GM21381 (cell line): ENCODE measurements at regions not wholly inside any gene's neighbourhood (a gene's known extent, or its start where the extent isn't known, plus 50 kb on each side); places are given as distances from the start of the nearest gene placed in this dataset.
"Not testable (repeated sequence)": the region's sequence is repeated elsewhere in the genome, so short reads cannot be mapped to it uniquely, and the experiment has no call there.

Experiments used
- ATAC-seq: cut with Tn5 transposase; IDR thresholded peaks from one replicate; pipeline ENCODE4 v1.9.1; 2021; ENCODE audit warnings: mild to moderate bottlenecking, moderate library complexity; ENCODE audit not compliant: unreplicated experiment

DNA sequence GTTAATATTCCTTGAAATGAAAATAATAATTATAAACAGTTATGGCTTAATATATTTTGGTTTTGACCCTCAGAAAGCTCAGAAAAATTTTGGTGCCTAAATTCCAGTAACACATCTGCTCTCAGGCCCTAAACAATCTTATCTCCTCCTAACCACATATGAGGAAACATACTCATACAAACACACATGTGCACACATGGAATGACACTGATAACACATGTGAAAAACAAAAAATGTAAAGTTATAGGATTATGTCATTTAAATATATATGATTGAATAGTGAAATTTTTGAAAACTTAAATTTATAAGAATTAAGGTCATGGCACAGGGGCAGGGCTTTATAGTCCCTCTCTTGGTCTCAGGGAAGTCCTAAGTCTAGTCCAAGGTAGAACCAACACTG, 127.2 kb upstream of the TRPC7 start:
- no peak for ATAC-seq

DNA sequence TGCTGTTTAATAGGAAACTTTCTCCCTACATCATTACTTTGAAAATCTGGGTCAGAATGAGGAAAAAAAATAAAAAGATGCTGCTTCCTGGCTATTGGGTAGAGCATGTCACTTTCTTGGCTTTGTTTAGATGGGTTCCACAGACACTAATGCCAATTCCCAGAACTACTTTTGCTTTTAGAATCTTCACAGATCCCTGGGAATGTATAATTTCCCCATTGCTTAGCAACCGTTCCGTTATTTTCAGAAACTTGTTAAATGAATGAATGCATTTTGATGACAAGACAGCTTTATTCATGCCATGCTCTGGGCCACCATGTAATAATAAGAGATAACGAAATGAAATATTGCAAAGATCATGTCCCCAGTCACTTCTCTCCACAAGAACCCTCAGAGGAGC, 126.5 kb upstream of the TRPC7 start:
- ATAC-seq, result no peak

DNA sequence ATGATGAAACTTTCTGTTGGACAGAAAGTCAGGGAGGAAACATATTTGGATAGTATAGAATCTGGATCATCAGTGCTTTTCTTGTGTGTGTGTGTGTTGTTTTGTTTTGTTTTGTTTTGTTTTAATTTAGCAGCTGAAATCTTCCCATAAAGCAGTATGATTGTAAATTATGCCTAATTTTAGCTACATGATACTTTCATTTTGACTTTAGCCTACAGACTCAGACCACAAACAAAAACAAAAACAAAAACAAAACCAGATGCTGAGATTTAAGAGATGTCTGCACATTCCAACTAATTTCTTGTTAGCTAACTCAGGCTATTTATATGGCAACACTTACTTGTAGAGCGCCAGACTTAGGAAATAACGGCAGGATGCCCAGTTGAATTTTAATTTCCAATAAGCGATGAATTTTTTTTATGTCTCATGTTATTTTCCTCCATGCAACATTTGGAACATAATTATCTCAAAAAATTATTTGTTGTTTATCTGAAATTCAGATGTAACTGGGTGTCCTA, 119.5 kb upstream of the TRPC7 start:
- ATAC-seq, result no peak

DNA sequence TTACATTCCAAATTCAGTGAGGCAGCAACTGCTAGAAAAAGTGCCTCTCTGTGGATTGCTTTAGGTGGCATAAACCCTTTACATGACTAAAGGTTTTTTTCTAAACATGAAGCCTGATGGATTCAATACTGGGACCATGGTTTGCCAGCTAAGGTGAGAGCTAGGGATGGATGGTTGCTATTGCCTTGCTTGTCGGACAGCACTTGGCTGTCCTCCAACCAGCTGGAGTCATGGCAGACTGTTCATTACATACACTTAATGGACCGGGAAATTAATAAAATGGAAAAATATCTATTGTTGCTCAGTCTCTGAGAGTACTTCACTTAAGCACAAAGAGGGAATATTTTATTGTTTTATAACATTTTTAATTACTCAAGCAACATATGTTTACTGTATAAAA, 116.9 kb upstream of the TRPC7 start:
- no peak for ATAC-seq

DNA sequence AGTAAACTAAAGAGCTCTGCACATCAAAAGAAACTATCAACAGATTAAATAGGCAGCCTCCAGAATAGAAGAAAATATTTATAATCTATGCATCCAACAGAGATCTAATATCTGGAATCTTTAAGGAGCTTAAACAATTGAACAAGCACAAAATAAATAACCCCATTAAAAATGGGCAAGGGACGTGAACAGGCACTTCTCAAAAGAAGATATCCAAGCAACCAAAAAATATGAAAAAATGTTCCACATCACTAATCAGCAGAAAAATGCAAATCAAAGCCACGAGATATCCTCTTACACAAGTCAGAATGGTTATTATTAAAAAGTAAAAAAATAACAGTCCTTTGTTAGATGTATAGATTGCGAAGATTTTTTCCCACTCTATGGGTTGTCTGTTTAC, 109.1 kb upstream of the TRPC7 start:
- no peak for ATAC-seq

DNA sequence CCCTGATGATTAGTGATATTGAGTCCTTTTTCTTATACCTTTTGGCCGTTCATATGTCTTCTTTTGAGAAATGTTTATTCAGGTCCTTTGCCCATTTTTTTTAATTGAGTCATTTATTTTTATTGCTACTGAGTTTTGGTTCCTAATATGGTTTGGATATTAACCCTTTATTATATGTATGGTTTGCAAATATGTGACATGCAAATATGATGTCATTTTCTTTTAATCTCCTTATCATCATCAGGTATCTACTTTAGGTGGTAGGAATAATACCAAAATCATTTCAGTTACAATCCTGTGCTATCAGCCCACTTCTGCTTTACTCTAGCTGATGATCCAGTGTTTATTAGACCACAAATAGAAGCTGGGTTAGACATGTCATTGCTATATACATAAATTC, 102.3 kb upstream of the TRPC7 start:
- ATAC-seq, result no peak

DNA sequence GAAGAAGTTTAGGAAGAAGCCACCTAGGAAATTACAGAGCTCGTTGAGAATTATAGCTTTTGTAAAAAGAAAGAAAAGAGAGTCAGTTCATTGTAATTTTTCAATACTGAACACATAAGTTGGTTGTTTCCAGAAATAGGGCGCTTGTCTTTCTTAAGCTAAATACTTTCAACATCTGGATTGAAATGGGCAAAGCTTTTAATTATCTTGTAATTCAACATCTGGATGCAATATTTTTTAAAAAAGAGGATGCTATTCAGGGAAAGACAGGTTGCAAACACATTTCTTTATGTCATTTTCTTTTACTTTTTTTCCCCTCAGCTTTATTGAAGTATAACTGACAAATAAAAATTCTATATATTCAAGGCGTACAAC, 100.7 kb upstream of the TRPC7 start:
- no peak for ATAC-seq

DNA sequence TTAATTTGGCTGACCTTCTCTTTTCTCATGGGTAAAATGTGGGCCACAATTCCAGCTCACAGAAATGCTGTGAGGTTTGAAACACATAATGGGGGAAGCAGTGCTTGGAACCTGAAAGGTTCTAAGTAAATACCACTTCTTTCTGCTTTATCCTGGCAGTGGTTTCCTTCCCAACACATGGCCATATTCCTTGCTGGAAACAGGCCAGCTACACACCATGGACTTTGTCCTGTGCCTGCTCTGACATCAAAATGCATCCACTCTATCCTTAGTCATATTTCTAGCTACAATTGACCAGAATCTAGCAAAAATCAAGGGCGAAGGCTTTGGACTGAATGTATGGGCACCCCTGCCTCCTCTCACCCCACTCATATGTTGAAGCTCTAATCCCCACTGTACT, 93.1 kb upstream of the TRPC7 start:
- ATAC-seq, result no peak

DNA sequence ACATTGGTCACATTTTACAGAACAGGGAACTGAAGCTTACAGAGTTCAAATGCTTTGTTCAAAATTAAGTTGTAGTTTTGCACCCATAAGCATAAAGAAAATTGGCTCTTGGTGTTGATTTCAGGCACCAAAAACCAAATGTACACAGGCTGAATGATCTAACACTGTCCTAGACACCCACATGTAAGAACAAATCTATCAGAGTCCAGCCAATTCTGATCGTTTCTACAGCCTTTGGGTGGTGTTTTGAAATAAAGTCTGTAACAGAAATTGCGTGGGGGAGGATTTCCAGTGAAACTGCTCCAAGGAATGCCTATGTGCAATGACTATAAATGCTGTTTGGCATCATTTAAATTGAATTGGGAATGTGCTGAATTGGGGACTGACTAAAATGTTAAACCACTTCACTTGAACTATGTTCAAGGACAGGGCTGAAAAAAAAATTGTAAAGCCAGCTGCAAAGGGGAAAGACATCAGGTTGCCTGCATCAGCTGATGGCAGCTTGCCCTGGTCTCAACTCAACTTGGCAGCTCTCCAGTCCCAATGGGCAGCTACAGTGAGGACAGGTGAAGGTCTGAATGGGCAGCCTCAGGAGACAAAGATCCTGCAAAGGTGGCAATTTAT, 92.2 kb upstream of the TRPC7 start:
- ATAC-seq, result no peak

DNA sequence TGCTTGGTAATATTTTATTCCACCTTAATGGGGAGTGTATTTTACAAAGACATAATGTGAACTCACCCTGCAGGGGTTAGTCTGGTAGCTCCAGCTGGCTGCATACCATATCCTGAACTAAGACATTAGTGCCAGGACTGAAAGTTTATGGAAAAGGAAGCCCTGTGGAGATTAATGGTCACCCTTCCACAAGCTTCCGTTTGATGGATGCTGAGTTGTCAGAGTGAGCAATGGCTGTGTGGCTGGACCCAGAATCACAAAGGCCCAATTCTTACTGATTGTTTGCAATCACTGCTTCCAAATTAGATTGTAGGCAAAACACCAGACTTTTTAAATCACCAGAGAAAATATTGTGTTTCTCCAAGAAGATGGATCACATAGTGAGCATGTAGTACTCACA, 90.1 kb upstream of the TRPC7 start:
- no peak for ATAC-seq

DNA sequence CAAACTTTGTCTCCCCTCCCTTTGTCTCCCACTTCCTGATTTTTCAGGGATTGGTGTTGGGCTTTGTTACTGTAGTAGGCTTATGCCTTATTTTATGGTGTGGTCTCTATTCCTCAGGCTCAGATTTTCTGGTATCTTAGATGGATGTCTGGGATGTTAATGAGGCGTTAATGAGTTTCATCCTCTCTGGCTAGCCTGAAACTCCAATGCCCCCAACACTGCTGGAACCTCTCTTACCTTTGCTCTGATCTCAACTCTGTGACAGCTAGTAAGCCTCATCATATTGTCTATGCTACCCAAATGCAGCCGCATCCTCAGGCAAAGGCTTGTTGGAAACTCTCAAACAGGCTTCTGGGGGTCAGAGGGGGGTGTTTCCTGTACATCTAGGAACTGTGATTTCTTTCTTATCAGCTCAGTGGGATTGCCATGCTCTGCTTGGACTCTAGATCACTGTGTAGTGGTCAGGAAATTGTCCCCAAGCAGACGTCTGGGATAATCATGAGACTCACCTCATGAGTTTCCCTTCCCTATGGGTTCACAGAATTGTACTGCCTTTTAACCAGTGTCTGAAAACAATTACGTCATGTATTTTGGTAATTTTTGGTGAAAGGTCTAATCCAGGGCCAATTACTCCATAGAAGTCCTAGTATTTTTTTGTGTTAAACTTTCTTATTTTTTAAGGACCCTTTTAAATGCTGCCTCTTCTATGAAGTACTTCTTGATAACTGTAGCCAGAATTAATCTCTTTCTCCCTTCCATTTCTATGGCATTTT, 88.8 kb upstream of the TRPC7 start:
- no peak for ATAC-seq

DNA sequence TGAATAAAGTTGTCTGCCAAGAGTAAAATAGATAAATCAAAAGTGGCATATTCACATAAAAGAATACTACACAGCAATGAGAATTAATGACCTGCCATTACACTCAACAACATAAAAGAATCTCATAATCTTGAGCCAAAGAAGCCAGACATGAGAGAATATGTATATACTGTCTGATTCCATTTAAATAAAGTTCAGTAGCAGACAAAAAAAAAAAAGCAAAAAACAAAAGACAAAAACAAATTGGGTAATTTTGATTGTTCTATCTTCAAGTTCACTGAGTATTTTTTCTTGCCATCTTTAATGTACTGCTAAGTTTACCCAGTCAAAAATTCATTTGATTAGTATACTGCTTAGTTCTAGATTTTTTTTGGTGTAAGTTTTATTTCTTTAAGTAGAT, 87.9 kb upstream of the TRPC7 start:
- no peak for ATAC-seq

DNA sequence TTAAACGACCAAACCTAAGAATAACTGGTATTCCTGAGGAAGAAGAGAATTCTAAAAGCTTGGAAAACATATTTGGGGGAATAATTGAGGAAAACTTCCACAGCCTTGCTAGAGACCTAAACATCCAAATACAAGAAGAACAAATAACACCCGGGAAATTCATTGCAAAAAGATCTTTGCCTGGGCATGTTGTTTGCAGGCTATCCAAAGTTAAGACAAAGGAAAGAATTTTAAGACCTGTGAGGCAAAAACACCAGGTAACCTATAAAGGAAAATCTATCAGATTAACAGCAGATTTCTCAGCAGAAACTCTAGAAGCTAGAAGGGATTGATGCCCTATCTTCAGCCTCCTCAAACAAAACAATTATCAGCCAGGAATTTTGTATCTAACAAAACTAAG, 82.2 kb upstream of the TRPC7 start:
- not testable (repeated sequence) for ATAC-seq

DNA sequence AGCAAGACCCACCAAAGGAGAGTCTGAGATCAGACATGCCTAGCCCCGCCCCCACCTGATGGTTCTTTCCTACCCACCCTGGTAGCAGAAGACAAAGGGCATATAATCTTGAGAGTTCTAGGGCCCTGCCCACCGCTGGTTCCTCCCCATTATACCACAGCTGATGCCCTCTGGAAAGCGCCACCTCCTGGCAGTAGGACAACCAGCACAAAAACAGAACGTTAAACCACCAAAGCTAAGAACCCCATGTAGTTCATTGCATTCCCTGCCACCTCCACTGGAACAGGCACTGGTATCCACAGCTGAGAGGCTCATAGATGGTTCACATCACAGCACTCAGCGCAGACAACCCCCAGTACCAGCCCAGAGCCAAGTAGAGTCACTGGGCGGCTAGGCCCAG, 81.2 kb upstream of the TRPC7 start:
- no peak for ATAC-seq

DNA sequence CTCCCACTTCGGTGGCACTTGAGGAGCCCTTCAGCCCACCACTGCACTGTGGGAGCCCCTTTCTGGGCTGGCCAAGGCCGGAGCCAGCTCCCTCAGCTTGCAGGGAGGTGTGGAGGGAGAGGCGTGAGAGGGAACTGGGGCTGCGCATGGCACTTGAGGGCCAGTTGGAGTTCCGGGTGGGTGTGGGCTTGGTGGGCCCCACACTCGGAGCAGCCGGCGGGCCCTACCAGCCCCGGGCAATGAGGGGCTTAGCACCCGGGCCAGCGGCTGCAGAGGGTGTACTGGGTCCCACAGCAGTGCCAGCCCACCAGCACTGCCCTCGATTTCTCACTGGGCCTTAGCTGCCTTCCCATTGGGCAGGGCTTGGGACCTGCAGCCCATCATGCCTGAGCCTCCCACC, 78.8 kb upstream of the TRPC7 start:
- not testable (repeated sequence) for ATAC-seq

DNA sequence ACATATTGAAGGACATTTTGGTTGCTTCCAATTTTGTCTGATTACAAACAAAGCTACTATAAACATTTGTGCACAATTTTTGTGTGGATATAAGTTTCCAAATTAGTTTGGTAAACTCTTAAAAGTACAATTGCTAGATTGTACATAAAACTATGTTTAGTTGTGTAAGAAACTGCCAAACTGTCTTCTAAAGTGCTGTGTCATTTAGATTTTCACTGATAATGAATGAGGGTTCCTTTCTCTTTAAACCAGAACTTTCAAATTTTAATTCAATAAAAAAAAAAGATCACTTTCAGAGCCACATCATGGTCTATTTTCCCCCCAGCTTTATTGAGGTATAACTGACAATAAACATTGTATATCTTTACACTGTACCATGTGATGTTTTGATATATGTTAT, 74.0 kb upstream of the TRPC7 start:
- no peak for ATAC-seq

DNA sequence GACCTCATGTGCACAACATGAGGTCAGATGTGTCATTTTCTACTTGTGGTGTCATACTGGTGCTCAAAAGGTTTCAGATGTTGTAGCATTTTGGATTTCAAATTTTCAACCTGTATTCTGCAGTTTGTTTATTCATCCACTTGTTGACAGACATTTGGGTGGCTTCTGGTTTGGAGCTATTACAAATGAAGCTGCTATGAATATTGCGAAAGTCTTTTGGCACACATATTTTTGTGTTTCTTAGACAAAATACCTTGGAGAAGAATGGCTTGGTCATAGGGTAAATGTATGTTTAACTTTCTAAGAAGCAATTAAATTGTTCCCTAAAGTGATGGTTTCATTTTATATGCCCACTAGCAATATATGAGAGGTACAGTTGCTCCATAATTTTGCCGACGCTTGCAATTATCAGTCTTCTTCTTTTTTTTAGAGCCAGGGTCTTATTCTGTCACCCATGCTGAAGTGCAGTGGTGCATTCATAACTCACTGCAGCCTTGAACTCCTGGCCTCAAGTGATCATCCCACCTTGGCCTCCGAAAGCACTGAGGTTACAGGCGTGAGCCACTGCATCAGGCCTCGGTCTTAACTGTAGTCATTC, 70.7 kb upstream of the TRPC7 start:
- no peak for ATAC-seq

DNA sequence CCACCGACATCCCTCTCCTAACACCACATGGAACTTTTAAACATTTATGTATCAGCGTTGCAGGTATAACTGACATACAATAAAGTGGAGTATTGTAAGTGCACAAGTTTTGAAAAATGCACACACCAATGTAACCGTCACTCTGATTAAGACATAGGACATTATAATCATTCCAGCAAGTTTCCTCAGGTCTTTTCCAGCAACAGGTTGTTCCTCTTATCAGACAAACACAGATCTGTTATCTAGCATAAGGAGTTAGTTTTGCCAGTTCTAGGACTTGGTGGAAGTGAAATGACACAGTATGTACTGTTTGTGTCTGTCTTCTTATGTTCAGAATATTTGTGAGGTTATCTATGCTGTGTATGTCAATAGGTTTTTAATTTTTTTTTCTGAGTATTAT, 69.5 kb upstream of the TRPC7 start:
- no peak for ATAC-seq

DNA sequence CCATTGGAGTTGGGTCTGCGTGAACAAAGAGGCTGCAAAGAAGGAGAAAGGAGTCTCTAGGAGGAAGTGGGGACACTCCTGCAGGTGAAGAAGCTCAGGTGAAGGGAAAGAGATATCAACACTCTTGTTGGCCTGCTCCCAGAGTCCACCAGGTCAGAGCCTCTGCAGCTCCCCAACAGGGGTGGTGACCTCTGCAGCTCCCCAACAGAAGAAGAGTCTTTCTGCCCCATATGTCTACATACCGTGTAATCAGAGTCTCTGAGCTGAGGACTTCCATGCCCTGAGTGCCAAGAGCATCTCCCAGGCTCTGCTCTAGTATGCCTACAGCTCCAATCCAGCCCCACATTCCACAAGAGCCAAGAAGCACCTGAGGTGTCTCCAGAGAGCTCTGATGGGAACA, 67.4 kb upstream of the TRPC7 start:
- ATAC-seq, result no peak

DNA sequence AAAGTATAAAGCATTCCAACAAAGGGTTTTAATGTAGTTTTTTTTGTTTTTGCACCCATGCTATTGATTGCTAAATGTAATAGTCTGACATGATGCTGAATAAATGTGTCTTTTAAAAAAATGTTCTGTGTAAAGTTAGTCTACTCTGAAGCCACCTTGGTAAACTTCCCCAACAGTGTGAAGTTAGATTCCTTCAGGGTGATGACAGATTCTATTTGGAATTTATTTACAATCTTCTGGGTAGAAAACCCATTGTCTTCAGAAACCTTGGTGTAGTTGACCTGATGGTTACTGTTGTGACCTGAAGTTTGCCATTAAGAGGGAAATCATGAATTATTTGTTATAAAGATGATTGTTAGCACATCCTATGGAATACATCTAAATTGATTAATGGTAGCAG, 64.7 kb upstream of the TRPC7 start:
- no peak for ATAC-seq

DNA sequence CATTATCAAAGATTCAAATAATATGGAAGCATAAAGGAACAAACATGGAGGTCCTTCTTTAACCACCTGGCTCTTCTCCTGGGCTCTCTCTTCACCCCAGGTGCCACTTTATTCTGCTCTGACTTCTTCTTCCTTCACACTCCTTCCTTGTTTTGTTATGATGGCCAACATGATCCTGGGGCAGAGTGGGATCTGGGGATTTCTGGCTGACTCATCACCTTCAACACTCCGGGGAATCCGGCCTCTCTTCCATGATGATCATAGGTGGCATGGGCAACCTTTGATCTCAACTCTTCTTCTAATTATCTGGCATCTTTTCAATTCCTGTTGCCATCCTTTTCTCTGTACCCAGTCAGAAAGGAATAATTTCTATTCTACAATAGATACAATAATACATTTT, 62.1 kb upstream of the TRPC7 start:
- no peak for ATAC-seq

DNA sequence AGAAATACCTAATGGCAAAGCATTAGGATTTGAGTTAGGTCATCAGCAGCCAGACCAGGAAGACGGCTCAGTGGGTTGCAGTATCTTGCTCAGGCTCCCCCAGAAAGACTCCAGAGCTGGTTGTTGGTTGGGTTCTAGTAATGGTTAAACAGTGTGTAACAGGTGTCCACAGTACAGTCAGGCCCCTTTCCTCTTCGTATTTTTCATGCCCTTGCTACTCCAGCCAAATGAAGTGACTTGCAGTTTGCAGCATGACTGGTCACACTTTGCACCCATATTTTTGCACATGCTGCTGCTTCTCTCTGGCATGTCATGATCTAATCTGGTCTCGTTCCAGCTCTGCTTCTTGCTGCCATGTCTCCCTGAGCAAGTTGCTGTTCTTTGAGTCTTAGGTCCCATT, 60.6 kb upstream of the TRPC7 start:
- no peak for ATAC-seq
